ENCODE measurements at regions not wholly inside any gene's neighbourhood (a gene's known extent, or its start where the extent isn't known, plus 50 kb on each side); places are given as distances from the start of the nearest gene placed in this dataset.

DNA sequence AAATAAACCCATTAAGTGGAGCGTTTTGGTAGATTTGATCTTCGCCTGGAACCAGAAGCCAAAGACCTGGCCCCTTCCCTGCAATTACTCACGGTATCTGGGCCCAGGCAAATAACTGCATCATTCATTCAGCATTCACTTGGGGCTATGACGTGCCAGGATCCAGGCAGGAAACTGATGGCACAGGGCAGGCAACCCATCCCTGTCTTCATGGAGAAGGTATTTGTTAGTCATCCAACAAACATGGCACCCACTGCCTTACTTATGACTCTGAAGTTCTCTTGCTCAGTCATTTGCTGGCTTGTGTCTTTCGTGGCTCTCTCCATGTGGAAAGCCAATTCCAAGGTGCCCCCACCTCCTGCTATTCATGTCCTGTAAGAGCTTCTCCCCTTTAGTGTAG is 232.4 kb downstream of the BMP7 start:
- ATAC-seq: no peak
- intact Hi-C loops (cut with DNase I): no loop called here
- TF ChIP-seq, protein P1, sequence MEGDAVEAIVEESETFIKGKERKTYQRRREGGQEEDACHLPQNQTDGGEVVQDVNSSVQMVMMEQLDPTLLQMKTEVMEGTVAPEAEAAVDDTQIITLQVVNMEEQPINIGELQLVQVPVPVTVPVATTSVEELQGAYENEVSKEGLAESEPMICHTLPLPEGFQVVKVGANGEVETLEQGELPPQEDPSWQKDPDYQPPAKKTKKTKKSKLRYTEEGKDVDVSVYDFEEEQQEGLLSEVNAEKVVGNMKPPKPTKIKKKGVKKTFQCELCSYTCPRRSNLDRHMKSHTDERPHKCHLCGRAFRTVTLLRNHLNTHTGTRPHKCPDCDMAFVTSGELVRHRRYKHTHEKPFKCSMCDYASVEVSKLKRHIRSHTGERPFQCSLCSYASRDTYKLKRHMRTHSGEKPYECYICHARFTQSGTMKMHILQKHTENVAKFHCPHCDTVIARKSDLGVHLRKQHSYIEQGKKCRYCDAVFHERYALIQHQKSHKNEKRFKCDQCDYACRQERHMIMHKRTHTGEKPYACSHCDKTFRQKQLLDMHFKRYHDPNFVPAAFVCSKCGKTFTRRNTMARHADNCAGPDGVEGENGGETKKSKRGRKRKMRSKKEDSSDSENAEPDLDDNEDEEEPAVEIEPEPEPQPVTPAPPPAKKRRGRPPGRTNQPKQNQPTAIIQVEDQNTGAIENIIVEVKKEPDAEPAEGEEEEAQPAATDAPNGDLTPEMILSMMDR (IDR thresholded peaks at IDR 0.05): no peak
- TF ChIP-seq POLR2A (IDR thresholded peaks at IDR 0.05): no peak
- H3K9me3 ChIP-seq: no peaks in the 10 kb centered on the region
- no peaks in the 10 kb centered on the region for H3K36me3 ChIP-seq
- no peak overlapping the region for H3K4me3 ChIP-seq
- DNase-seq: no peak
- 47% methylated on average over 4 of the region's 5 CpGs for WGBS (ENCODE audit: insufficient coverage, low coverage, low lambda C conversion rate, missing lambda C conversion rate)
- H3K27me3 ChIP-seq: peaks cover 0 to 9% of the 10 kb centered on the region in 2 donors
- no peaks in the 10 kb centered on the region for H3K4me1 ChIP-seq
- H3K27ac ChIP-seq: no peak overlapping the region

DNA sequence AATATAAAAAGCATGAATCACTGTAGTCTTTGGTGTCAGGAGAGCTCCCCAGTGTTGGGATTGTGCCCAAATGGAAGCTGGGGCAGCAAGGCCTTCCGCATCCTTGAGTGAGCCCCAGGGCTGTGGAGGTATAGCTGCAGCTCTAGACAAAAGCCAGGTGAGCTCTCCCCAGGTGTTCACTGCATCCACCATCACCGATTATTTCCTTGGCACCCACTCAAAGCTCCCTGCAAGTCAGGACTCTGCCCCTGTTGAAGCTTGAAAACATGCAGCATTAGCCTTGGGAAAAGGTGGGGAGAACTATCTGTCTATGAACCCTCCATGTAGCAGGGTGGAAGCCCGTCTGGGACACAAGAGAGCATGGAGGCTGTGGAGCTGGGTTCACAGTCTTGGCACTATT is 228.8 kb downstream of the BMP7 start:
- DNase-seq (no peak), ATAC-seq (no peak)
- Histone ChIP-seq H3K27me3 (no peaks in the 10 kb centered on the region), H3K36me3 (no peaks in the 10 kb centered on the region), H3K27ac (no peak overlapping the region), H3K4me3 (no peak overlapping the region), H3K9me3 (no peaks in the 10 kb centered on the region), H3K4me1 (no peaks in the 10 kb centered on the region)
- 73% methylated on average over 2 of the region's 3 CpGs for WGBS (ENCODE audit: insufficient coverage, low coverage, low lambda C conversion rate, missing lambda C conversion rate)
- intact Hi-C loops (cut with DNase I): no loop called here
- TF ChIP-seq, protein P1 (IDR thresholded peaks at IDR 0.05): no peak
- TF ChIP-seq POLR2A (IDR thresholded peaks at IDR 0.05): no peak

DNA sequence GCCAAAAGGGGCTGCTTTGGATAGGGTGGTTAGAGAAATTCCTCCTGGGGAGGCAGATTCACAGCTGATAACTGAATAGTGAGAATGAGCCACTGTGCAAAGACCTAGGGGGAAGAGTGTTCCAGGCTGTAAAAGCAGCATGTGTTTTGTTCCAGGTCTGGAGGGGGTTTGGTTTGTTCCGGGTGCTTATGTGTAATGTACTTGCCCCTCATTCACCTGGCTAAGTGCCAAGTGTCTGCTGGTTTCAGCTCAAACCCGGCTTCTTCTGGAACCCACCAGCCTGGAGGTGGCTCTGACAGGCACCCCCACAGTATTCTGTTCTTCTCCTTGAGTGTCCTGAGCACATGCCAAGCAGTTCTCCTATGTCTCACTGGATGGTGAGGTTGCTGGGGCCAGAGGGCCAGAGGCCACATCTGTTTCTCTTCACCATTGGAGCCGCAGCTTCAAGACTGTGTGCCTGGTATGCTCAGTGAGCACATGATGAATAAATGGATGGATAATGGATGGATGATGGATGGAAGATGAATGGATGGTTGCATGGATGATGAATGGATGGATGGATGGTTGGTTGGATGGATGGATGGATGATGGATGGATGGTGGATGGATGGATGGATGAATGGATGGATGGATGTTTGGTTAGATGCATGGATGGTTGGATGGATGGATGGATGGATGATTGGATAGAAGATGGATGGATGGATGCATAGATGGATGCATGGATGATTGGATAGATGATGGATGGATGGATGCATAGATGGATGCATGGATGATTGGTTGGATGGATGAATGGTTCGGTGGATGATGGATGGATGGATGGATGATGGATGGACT is 227.6 kb downstream of the BMP7 start:
- H3K27me3 ChIP-seq: no peaks in the 10 kb centered on the region
- H3K4me1 ChIP-seq: no peaks in the 10 kb centered on the region
- H3K27ac ChIP-seq: no peak overlapping the region
- no peaks in the 10 kb centered on the region for H3K9me3 ChIP-seq
- intact Hi-C loops (cut with DNase I): no loop called here
- DNase-seq: no peak
- no peak overlapping the region for H3K4me3 ChIP-seq
- ATAC-seq: no peak
- 48% methylated on average over 4 of the region's 4 CpGs for WGBS (ENCODE audit: insufficient coverage, low coverage, low lambda C conversion rate, missing lambda C conversion rate)
- no peaks in the 10 kb centered on the region for H3K36me3 ChIP-seq
- no peak for TF ChIP-seq POLR2A (IDR thresholded peaks at IDR 0.05)
- TF ChIP-seq, protein P1 (IDR thresholded peaks at IDR 0.05): no peak

DNA sequence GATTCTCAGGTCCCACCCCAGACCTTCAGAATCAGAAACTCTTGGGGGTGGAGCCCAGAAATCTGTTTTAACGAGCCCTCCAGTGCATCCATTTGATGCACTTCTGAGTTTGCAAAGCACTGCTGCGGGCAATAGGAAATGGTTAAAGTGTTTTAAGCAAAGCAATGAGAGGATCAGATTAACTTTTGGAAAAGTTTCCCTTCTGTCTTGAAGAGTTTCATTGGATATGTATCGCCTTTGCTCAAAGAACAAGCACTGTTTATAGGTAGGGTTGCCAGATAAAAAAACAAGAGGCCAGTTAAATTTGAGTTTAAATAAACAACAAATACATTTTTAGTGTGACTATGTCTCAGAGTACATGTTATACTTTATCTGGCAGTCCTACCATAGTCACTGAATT is 226.0 kb downstream of the BMP7 start:
- Histone ChIP-seq H3K27me3 (no peaks in the 10 kb centered on the region), H3K4me1 (no peaks in the 10 kb centered on the region), H3K4me3 (no peak overlapping the region), H3K27ac (no peak overlapping the region), H3K36me3 (no peaks in the 10 kb centered on the region), H3K9me3 (no peaks in the 10 kb centered on the region)
- intact Hi-C loops (cut with DNase I): no loop called here
- 61% methylated on average over 3 of the region's 3 CpGs for WGBS (ENCODE audit: insufficient coverage, low coverage, low lambda C conversion rate, missing lambda C conversion rate)
- ATAC-seq (no peak), DNase-seq (no peak)
- no peak for TF ChIP-seq POLR2A (IDR thresholded peaks at IDR 0.05)
- TF ChIP-seq, protein P1 (IDR thresholded peaks at IDR 0.05): no peak

Data from right lobe of liver (tissue), 6 donors.